ENCODE measurements at regions not wholly inside any gene's neighbourhood (a gene's known extent, or its start where the extent isn't known, plus 50 kb on each side); places are given as distances from the start of the nearest gene placed in this dataset.

- Histone ChIP-seq H3K27ac (no peak overlapping the region), H3K9me3 (no peaks in the 10 kb centered on the region), H3K4me3 (no peak overlapping the region), H3K36me3 (no peaks in the 10 kb centered on the region), H3K4me1 (no peaks in the 10 kb centered on the region), H3K27me3 (peaks cover 0 to 22% of the 10 kb centered on the region in 2 donors)
- TF ChIP-seq, protein P1, sequence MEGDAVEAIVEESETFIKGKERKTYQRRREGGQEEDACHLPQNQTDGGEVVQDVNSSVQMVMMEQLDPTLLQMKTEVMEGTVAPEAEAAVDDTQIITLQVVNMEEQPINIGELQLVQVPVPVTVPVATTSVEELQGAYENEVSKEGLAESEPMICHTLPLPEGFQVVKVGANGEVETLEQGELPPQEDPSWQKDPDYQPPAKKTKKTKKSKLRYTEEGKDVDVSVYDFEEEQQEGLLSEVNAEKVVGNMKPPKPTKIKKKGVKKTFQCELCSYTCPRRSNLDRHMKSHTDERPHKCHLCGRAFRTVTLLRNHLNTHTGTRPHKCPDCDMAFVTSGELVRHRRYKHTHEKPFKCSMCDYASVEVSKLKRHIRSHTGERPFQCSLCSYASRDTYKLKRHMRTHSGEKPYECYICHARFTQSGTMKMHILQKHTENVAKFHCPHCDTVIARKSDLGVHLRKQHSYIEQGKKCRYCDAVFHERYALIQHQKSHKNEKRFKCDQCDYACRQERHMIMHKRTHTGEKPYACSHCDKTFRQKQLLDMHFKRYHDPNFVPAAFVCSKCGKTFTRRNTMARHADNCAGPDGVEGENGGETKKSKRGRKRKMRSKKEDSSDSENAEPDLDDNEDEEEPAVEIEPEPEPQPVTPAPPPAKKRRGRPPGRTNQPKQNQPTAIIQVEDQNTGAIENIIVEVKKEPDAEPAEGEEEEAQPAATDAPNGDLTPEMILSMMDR (IDR thresholded peaks at IDR 0.05), result no peak
- DNase-seq (no peak), ATAC-seq (no peak)
- intact Hi-C loops (cut with DNase I), result no loop called here
Observed at GRCh38 chr6:1551249-1551648, 58.5 kb upstream of the FOXC1 start.

GRCh38 chr6:1552296-1552761, 57.4 kb upstream of the FOXC1 start:
- Histone ChIP-seq H3K27ac (no peak overlapping the region), H3K27me3 (peaks cover 0 to 24% of the 10 kb centered on the region in 2 donors), H3K4me1 (no peaks in the 10 kb centered on the region), H3K4me3 (no peak overlapping the region), H3K36me3 (no peaks in the 10 kb centered on the region), H3K9me3 (no peaks in the 10 kb centered on the region)
- TF ChIP-seq, protein P1 (IDR thresholded peaks at IDR 0.05), result no peak
- intact Hi-C loops (cut with DNase I), result no loop called here
- peak; percentile 64 for ATAC-seq
- no peak for DNase-seq

DNA sequence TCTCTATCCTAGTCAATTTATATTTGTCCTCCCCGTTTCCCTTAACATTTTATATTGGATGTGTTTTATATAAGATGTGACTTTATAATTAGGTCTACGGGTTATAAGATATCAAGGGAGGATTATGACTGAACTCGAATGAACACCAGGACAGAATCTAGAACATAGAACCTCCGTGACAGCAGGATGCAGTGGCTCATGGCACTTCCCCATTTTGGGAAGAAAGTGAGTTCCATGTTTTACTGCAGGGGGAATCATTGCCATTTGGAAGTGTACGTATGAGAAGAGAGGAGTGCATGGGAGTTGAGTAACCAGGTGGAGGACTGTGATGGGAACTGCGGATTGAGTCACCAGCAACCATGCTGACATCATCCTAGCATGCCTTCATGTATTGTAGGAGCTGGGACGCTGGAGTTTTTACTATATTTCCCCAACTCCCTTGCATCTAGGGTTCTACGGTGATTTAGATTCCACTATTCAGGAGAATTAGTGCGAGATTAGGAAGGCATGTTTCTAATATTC, 56.1 kb upstream of the FOXC1 start:
- Histone ChIP-seq H3K27me3 (peaks cover 0 to 24% of the 10 kb centered on the region in 2 donors), H3K4me3 (no peak overlapping the region), H3K36me3 (no peaks in the 10 kb centered on the region), H3K4me1 (no peaks in the 10 kb centered on the region), H3K9me3 (no peaks in the 10 kb centered on the region), H3K27ac (no peak overlapping the region)
- ATAC-seq, result no peak
- intact Hi-C loops (cut with DNase I), result no loop called here
- TF ChIP-seq, protein P1 (IDR thresholded peaks at IDR 0.05), result no peak
- no peak for DNase-seq

- ATAC-seq, result no peak
- TF ChIP-seq, protein P1 (IDR thresholded peaks at IDR 0.05), result no peak
- H3K27ac ChIP-seq, result peak overlapping the region in 1 of 2 donors; percentile 73
- intact Hi-C loops (cut with DNase I), result no loop called here
- H3K9me3 ChIP-seq, result no peaks in the 10 kb centered on the region
- DNase-seq, result no peak
- peaks cover 0 to 24% of the 10 kb centered on the region in 2 donors for H3K27me3 ChIP-seq
- H3K4me1 ChIP-seq, result no peaks in the 10 kb centered on the region
- H3K36me3 ChIP-seq, result no peaks in the 10 kb centered on the region
- peak overlapping the region in 1 of 2 donors; percentile 52 for H3K4me3 ChIP-seq
Observed at GRCh38 chr6:1554141-1554475, 55.6 kb upstream of the FOXC1 start.

DNA sequence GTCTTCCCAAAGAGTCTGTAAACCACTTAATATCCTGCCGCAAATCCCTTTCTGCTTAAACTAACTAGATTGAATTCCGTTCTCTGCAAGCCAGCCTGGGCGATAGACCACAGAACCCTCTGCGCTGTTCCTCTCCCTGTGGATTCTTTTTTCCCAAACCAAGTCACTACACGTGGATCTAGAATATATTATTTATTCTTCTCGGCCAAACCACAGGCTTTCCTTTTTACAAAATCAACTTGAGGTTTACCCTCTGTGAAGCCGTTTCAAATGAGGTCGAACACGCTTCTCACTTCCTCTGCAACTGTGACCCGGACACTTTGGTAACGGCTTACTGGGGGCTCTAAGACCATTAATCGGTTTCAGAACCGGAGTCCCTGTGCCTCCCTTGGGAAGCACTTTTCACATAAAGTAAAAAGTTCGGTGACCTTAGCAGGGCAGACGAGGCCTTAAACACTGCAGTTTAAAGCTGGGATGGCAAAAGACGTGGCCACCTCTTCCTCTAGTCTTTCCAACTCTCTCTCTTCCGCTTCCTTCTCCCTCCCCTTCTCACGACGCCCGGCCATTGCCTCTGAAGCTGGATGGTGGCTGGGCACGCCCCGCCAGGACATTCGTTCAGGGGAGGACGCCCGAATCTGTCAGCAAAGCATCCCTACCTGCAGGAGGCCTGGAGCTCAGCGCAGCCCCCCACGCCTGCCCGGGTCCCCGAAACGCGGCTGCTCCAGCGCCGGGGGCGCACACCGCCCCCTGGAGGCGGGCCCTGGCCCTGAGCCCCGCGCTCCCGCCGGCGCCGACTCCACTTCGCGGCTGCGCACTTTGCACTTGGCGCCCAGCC, 55.0 kb upstream of the FOXC1 start:
- intact Hi-C loops (cut with DNase I), result no loop called here

More for the DNA sequence above, 55.0 kb upstream of the FOXC1 start:
- Histone ChIP-seq H3K4me3 (peak overlapping the region; percentile 30 to 52), H3K27ac (peak overlapping the region; percentile 53 to 73), H3K36me3 (no peaks in the 10 kb centered on the region), H3K27me3 (peaks cover 0 to 24% of the 10 kb centered on the region in 2 donors), H3K9me3 (no peaks in the 10 kb centered on the region), H3K4me1 (no peaks in the 10 kb centered on the region)
- peak; percentile 71 to 94 (median 78) for DNase-seq
- TF ChIP-seq, protein P1 (IDR thresholded peaks at IDR 0.05), result peak; percentile 76 to 82
- peak; percentile 94 for ATAC-seq

All from left lung (tissue), 4 donors.